HG03135 (cell line): ENCODE measurements at regions not wholly inside any gene's neighbourhood (a gene's known extent, or its start where the extent isn't known, plus 50 kb on each side); places are given as distances from the start of the nearest gene placed in this dataset.
"Not testable (repeated sequence)": the region's sequence is repeated elsewhere in the genome, so short reads cannot be mapped to it uniquely, and the experiment has no call there.

Source experiments
- ATAC-seq: cut with Tn5 transposase; IDR thresholded peaks from one replicate; pipeline ENCODE4 v1.9.1; 2021; ENCODE audit warnings: mild to moderate bottlenecking, moderate library complexity; ENCODE audit not compliant: unreplicated experiment

DNA sequence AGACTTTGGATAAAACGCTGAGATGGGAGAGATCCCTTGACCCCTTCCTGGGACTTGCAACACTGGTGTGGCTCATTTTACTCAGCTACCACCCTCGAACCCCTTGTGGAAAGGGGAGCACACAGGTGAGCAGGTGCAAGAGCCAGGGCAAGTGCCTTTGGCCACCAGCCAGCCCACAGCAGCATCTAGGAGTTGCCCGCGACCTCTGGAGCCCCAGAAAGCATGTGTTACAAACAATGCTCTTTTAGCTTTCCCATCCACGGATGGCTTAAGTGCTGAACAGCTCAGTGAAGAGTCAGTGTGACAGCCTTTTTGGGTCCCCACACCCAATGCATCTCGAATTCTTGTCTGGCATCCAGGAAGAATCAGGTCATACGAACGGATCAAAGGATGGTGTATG, 197.8 kb downstream of the MEMO1 start:
- no peak for ATAC-seq

DNA sequence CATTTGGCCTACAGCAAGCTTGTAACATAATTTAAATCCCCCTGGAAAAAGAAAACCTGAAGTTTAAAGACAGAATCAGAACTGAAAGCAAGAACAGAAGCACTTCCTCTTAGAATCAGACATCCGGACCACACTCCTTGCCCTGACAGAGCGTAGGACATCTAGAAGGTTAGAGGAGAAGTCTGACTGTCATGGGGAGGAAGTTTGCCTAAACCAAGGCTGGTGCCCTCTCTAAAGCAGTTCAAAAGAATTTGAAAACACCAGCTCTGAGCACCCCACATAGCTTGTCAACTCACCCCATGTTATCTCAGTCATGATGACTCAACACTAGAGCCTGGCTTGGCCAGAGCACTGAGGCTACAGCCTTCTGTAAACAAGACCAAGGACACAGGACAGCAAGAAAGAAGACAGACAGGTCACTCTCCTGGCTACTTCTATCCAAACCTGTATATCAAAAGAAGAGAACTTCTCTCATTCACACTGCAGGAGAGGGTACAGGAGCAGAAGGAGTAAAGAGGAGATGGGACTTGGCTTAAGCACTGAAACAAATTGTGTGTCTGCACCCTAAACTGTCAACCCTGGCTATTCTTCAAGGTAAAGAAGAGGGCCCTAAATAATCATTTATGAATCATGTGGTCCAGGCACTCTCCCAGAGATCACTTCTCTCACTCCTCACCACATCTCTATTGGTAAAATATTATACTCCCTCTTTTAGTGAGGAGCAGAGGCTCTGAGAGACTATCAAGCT, 198.6 kb downstream of the MEMO1 start:
- ATAC-seq: peak; percentile 99

- ATAC-seq: no peak
Measured at GRCh38 chr2:31811482-31811881, 199.3 kb downstream of the MEMO1 start.

GRCh38 chr2:31810200-31810917, 200.4 kb downstream of the MEMO1 start:
- ATAC-seq: no peak

- no peak for ATAC-seq
Measured at GRCh38 chr2:31805688-31806087, 205.1 kb downstream of the MEMO1 start.

DNA sequence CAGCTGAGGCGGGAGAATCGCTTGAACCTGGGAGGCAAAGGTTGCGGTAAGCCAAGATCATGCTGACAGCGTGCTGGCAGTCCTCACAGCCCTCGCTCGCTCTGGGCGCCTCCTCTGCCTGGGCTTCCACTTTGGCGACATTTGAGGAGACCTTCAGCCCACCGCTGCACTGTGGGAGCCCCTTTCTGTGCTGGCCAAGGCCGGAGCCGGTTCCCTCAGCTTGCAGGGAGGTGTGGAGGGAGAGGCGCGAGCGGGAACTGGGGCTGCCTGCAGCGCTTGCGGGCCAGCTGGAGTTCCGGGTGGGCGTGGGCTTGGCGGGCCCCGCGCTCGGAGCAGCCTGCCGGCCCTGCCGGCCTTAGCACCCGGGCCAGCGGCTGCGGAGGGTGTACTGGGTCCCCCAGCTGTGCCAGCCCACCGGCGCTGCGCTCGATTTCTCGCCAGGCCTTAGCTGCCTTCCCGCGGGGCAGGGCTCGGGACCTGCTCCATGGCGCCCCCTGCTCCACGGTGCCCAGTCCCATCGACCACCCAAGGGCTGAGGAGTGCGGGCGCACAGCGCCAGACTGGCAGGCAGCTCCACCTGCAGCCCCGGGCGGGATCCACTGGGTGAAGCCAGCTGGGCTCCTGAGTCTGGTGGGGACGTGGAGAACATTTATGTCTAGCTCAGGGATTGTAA, 207.2 kb downstream of the MEMO1 start:
- not testable (repeated sequence) for ATAC-seq

DNA sequence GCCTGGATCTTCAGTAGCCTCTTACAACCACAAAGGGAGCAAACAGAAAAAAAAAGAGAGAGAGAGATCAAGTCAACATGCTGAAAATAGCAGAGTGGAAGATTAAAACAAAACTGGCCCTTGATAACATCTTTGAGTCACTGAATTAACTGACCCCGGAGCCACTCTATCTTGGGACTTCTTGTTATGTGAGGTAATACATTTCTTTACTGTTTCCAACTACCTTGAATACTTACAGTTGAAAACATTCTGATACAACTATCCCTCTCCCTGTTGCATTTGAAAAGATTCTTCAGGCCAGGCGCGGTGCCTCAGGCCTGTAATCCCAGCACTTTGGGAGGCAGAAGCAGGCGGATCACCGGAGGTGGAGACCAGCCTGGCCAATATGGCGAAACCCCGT, 208.1 kb downstream of the MEMO1 start:
- ATAC-seq: no peak

- ATAC-seq: not testable (repeated sequence)
Measured at GRCh38 chr2:31799282-31799681, 211.5 kb downstream of the MEMO1 start.

DNA sequence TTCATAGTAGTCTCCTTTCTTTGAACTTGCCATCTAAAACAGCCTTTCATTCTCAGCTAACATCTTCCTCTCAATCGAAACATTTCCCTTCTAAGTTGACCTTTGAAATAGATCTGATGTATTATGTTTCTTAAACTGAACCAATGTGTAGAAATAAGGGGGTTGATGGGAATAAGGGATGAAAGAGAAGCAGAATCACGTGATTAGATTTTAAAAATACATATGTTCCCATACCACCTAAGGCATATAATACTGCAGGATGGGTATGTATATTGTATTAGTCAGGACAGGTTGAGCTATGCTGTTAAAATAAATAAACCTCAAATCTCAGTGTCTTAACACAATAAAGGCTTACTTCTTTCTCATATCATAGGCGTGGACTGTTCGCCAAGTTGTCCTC, 207.5 kb upstream of the SRD5A2 start:
- no peak for ATAC-seq

GRCh38 chr2:31785876-31786275, 205.1 kb upstream of the SRD5A2 start:
- ATAC-seq: no peak

- no peak for ATAC-seq
Measured at GRCh38 chr2:31784868-31785267, 204.1 kb upstream of the SRD5A2 start.

DNA sequence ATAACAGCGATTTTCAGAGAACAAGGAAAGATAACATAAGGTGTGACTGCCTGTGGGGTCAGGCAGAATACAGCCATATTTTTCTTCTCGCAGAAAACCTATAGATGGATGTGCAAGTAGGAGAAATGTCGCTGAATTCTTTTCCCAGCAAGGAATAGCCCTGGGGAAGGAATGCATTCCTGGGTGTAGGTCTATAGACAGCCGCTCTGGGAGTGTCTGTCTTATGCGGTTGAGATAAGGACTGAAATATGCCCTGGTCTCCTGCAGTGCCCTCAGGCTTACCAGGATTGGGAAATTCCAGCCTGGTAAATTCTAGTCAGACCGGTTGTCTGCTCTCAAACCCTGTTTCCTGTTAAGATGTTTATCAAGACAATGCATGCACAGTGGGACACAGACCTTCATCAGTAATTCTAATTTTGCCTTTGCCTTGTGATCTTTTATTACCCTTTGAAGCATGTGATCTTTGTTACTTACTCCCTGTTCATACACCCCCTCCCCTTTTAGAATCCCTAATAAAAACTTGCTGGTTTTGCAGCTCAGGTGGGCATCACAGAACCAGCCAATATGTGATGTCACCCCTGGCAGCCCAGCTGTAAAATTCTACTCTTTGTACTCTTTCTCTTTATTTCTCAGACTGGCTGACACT, 202.8 kb upstream of the SRD5A2 start:
- ATAC-seq: not testable (repeated sequence)

- ATAC-seq: no peak
Measured at GRCh38 chr2:31778153-31778552, 197.4 kb upstream of the SRD5A2 start.

DNA sequence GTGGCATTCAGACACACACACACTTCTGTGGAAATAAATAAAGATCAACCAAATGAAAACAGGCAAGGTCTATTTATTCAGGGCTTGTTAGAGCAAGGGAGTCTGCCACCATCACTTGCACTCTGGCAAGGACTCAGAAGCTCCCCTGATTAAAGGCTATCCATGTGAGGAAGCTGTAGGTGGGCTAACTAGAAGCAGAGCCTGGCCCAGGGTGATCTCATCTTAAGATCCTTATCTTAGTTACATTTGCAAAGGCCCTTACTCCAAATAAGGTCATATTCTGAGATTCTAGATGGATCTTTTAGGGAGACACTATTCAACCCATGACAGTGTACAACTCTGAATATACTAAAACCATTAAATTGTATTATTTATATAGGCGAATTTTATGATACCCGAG, 190.0 kb upstream of the SRD5A2 start:
- no peak for ATAC-seq

- ATAC-seq: no peak
Measured at GRCh38 chr2:31765078-31765945, 184.6 kb upstream of the SRD5A2 start.

DNA sequence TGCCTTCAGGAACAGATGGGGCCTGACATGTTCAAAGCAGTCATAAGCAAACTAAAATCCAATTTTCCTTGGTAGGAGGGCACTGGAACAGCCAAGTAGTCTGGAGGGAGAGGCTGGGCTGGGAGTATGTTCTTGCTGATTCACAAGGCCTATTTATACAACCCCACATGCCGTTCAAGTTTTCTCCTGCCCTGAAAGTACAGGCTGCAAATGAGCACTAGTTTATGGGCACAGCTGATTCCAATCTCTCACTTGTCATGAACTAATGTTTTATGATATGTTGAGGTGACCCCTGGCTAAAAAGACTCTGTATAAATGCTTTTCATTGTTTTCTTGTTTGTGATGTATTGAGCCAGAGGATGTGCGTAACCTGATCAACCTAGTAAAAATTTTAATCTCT, 183.4 kb upstream of the SRD5A2 start:
- no peak for ATAC-seq

DNA sequence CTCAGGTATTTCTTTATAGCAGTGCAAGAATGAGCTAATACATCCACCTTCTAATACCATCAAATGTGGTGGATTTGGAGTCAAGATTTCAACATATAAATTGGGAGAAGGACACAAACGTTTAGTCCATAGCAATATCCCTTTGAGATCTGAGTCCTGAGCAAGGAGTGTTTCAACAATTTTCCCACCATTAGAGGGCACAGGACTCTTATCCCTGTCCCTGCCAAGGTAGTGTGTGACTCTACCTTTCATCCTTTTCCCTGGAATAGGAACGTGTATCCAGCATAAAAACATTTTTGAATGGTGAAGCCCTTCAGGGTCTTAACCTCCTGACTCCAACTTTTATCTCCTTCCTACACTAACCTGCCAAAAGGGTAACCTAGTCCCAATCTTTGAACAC, 181.3 kb upstream of the SRD5A2 start:
- ATAC-seq: no peak

- not testable (repeated sequence) for ATAC-seq
Measured at GRCh38 chr2:31757351-31757750, 176.6 kb upstream of the SRD5A2 start.

GRCh38 chr2:31748746-31749145, 168.0 kb upstream of the SRD5A2 start:
- not testable (repeated sequence) for ATAC-seq

DNA sequence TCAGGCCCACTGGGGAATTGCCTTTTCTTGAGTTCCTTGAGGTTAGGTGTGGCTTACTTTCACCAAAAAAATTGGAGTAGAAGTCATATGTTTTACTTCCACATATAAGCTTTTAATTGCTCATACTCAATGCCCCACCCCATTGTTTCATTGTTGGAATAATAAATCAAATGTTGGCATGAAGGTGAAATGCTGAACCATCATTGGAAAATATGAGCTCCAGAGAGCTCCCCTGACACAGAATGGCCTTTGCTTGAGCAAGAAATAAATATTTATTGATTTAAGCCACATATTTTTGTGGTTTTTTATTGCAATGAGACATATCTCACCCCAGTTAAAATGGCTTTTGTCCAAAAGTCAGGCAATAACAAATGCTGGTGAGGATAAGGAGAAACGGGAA, 167.3 kb upstream of the SRD5A2 start:
- no peak for ATAC-seq
